ENCODE measurements at regions not wholly inside any gene's neighbourhood (a gene's known extent, or its start where the extent isn't known, plus 50 kb on each side); places are given as distances from the start of the nearest gene placed in this dataset.

- TF ChIP-seq CTCF (IDR thresholded peaks at IDR 0.05) (no peak), EZH2 (IDR thresholded peaks at IDR 0.05; ENCODE audit: borderline replicate concordance, insufficient read depth, low read depth, low read length, poor library complexity, severe bottlenecking) (no peak)
Observed at GRCh38 chr4:154041640-154042039, 252.8 kb upstream of the SFRP2 start.
